Stimulated activated CD4-positive, alpha-beta T cell treated with anti-CD3 and anti-CD28 coated beads, Interleukin-12 subunit alpha, Interleukin-12 subunit beta, amount 100 ng/mL, for 48 hours (primary cell): ENCODE measurements at regions not wholly inside any gene's neighbourhood (a gene's known extent, or its start where the extent isn't known, plus 50 kb on each side); places are given as distances from the start of the nearest gene placed in this dataset.

Experiments used
- DNase-seq, 3 donors: peaks; one replicate each; pipeline ENCODE4 v3.0.0-alpha.2; 2020; ENCODE audit warnings: low read depth in 2 of 3, low spot score in 1 of 3

DNA sequence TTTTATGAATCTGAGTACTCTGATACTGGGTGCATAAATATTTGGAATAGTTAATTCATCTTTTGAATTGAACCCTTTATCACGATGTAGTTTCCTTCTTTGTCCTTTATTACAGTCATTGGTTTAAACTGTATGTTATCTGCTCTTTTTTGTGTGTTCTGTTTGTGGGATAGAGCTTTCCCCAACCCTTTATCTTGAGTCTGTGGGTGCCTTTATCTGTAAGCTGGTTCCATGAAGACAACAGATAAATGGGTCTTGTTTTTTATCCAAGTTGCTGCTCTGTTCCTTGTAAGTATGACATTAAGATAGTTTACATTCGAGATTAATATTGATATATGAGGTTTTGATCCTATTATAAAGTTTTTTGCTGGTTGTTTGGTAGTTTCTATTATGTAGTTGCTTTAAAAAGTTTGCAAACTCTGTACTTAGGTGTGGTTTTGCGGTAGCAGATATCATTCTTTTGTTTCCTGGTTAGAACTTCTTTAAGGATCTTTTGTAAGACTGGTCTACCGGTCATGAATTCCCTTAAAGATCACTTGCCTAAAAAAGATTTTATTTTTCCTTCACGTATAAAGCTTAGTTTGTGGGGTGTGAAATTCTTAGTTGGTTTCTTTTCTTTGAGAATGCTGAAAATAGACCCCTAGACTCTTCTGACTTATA, 1451.3 kb upstream of the SLC39A10 start:
- DNase-seq, result no peak

DNA sequence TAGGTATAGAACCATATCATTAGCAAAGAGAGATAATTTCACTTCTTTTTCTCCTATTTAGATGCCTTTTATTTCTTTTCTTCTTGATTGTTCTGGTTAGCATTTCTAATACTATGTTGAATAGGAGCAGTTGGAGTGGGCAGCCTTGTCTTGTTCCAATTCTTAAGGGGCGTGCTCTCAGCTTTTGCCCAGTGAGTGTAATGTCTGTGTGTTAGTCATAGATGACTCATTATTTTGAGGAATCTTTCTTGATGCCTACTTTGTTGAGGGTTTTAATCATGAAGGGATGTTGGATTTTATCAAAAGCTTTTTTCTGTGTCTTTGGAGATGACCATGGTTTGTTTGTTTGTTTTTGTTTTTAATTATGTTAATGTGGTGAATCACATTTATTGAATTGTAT, 1453.1 kb upstream of the SLC39A10 start:
- no peak for DNase-seq

DNA sequence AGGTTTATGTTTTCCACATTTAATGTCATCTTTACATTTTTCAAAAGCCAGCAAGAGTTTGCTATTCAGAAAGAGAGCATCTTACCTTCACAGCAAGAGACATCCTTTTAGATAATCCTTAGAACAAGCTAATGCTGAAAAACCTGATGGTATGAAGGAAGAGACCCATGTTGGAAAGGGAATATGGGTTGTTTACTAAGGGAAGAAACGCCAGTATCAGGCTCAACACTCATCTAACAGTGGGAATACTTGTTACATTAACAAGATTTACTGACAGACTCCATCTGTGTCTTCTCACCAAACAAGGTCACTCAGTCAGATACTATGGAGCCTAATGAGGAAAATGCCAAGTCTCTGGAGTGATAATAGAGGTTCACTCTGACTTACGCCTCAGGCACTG, 1474.1 kb upstream of the SLC39A10 start:
- DNase-seq, result no peak

GRCh38 chr2:194176134-194176533, 1480.9 kb upstream of the SLC39A10 start:
- no peak for DNase-seq

DNA sequence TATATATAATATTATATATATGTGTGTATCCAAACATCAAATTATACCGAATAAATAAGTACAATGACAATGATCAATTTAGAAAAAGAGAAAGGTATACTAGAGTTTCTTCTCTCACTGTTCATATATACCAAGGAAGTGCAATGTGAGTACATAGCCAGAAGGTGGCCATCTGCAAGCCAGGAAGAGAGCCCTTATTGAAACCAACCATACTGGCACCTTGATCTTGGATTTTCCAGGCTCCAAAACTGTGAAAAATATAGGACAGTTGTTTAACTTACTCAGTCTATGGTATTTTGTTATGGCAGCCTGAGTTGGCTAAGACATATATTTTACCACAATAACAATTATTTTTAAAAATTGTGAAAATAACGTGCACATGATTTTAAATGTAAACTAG, 1490.2 kb upstream of the SLC39A10 start:
- DNase-seq, result no peak

GRCh38 chr2:194155431-194155830, 1501.6 kb upstream of the SLC39A10 start:
- DNase-seq, result no peak

- no peak for DNase-seq
Measured at GRCh38 chr2:194151231-194151630, 1505.8 kb upstream of the SLC39A10 start.

GRCh38 chr2:194135463-194135862, 1521.6 kb upstream of the SLC39A10 start:
- DNase-seq, result no peak

DNA sequence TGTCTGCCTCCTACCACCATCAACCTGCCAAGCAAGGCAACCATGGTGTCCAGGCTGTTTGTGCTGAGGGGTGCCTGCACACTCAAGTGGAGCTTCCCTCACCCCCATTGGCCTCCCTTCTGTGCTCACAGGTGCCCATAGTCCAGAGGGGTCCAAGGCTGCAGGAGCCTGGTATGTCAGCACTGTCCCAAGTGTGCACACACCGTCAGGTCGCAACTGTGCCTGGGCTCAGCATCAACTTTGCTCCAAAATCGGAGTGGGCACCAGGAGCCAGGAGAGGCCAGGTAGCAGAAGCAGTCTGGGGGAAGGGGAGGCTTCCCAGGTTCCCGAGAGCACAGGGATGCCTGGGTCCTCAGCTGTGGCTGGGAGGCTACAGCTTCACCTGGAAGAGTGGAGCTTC, 1528.2 kb upstream of the SLC39A10 start:
- DNase-seq, result no peak

- DNase-seq, result no peak
Measured at GRCh38 chr2:194126418-194126817, 1530.6 kb upstream of the SLC39A10 start.

- DNase-seq, result no peak
Measured at GRCh38 chr2:194116861-194117260, 1540.2 kb upstream of the SLC39A10 start.

GRCh38 chr2:194105358-194105757, 1551.7 kb upstream of the SLC39A10 start:
- DNase-seq, result no peak

- DNase-seq, result no peak
Measured at GRCh38 chr2:194104687-194105086, 1552.3 kb upstream of the SLC39A10 start.

GRCh38 chr2:194103941-194104659, 1552.9 kb upstream of the SLC39A10 start:
- DNase-seq, result no peak

- no peak for DNase-seq
Measured at GRCh38 chr2:194102546-194102945, 1554.5 kb upstream of the SLC39A10 start.

DNA sequence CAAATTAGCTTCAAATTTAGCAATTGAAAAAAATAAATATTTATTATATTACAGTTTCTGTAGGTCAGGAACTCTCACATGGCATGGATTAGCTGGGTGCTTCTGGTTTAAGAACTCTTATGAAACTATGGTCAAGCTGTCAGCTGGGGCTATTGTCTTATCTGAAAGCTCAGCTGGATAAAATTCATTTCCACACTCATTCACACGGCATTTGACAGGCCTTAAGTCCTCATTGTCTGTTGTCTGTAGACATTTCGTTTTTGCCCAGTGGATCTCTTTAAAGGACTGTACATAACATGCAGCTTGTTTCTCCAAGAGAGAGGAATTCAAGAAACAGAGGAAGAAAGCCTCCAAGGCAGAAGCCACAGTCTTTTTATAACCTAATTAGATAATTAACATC, 1556.8 kb upstream of the SLC39A10 start:
- DNase-seq, result no peak

DNA sequence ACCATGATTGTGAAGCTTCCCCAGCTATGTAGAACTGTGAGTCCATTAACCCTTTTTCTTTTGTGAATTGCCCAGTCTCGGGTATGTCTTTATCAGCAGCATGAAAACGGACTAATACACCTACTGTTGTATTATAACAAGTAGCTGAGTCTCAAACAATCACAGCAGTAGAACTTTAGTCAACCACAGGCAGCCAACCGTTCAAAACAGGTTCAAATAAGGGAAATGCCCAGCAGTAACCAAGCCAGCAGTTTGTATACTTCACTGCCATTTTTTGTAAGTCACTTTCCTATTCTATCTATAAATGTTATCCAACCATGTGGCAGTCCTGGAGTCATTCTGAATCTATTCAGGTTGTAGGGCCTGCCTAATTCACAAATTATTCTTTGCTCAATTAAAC, 1560.6 kb upstream of the SLC39A10 start:
- DNase-seq, result no peak

DNA sequence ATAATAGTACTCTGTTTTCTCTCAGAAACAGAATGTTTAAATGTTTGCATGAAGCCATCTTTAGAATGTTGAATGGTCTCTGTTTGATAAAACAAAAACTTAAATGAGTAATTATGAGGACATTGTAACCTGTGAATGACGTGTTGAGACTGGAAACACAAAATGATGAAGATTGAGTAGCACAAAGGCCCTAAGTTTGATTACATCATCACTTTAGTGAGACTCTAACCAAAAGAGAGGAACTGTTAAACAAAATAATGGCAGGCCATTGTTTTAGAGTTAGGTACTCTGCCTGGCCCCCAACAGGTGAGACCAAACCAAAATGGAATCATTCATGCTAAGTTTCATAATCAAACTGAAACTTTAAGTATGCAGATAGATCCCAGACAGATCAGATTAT, 1561.7 kb upstream of the SLC39A10 start:
- no peak for DNase-seq

DNA sequence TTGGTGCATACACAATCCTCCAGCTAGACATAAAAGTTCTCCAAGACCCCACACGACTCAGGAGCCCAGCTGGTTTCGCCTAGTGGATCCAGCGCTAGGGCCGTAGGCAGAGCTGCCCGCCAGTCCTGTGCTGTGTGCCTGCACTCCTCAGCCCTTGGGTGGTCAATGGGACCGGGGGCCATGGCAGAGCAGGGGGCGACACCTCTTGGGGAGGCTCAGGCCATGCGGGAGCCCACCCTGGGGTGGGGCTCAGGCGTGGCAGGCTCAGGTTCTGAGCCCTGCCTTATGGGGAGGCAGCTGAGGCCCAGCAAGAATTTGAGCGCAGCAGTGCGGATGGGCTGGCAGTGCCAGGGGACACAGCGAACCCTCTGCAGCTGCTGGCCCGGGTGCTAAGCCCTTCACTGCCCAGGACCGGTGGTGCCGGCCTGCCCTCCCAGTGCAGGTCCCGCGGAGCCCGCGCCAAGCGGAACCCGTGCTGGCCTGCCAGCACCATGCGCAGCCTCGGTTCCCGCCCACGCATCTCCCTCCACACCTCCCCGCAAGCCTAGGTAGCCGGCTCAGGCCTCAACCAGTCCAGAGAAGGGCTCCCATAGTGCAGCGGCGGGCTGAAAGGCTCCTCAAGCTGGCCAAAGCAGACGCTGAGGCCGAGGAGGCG, 1566.6 kb upstream of the SLC39A10 start:
- no peak for DNase-seq

- DNase-seq, result no peak
Measured at GRCh38 chr2:194087089-194087958, 1569.7 kb upstream of the SLC39A10 start.

DNA sequence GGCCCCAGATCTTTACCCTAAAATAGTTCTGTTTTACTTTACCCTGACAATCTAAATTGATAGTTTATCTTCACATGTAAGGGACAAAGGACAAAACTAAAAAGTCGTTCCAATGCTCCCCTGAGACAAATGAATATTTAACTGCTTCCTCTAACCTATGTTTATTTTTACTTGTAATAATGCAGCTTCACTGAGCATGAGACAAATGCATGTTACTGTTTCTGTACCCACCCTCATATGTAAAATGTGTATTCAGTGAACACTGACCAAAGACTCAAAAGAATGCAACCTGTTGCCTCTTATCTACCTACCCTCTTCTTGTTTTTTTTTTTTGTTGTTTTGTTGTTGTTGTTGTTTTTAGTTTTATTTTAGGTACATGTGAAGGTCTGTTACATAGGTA, 1570.9 kb upstream of the SLC39A10 start:
- no peak for DNase-seq

GRCh38 chr2:194079989-194080388, 1577.0 kb upstream of the SLC39A10 start:
- no peak for DNase-seq
